GM12874 (cell line): ENCODE measurements at regions not wholly inside any gene's neighbourhood (a gene's known extent, or its start where the extent isn't known, plus 50 kb on each side); places are given as distances from the start of the nearest gene placed in this dataset.

Source experiments
- TF ChIP-seq, protein P1 (sequence below): IDR thresholded peaks from 2 replicates; pipeline ENCODE4 v1.5.1; 2011; ENCODE audit warnings: low read depth, mild to moderate bottlenecking, control low read depth, low read length, moderate library complexity; ENCODE audit not compliant: insufficient read depth

DNA sequence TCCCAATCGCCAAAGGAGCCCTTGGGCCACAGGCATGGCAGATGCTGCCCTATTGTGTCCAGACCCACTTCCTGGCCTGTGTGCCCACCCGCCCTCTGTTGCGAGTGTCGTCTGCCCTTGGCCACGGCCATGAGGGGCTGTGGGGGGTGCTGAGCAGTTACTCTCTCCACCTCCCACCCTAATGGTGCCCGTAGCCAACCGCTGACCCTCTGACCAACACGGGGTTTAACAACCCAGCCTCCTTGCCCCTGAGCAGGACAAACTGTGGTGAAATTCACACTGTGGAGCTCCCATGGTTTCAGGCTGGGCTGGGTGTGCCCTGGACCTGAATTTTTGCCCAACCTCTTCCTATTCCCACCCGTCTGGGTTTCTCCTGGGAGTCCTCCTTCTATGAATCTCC is 145.7 kb upstream of the HDAC4 start:
- TF ChIP-seq, protein P1, sequence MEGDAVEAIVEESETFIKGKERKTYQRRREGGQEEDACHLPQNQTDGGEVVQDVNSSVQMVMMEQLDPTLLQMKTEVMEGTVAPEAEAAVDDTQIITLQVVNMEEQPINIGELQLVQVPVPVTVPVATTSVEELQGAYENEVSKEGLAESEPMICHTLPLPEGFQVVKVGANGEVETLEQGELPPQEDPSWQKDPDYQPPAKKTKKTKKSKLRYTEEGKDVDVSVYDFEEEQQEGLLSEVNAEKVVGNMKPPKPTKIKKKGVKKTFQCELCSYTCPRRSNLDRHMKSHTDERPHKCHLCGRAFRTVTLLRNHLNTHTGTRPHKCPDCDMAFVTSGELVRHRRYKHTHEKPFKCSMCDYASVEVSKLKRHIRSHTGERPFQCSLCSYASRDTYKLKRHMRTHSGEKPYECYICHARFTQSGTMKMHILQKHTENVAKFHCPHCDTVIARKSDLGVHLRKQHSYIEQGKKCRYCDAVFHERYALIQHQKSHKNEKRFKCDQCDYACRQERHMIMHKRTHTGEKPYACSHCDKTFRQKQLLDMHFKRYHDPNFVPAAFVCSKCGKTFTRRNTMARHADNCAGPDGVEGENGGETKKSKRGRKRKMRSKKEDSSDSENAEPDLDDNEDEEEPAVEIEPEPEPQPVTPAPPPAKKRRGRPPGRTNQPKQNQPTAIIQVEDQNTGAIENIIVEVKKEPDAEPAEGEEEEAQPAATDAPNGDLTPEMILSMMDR = no peak

DNA sequence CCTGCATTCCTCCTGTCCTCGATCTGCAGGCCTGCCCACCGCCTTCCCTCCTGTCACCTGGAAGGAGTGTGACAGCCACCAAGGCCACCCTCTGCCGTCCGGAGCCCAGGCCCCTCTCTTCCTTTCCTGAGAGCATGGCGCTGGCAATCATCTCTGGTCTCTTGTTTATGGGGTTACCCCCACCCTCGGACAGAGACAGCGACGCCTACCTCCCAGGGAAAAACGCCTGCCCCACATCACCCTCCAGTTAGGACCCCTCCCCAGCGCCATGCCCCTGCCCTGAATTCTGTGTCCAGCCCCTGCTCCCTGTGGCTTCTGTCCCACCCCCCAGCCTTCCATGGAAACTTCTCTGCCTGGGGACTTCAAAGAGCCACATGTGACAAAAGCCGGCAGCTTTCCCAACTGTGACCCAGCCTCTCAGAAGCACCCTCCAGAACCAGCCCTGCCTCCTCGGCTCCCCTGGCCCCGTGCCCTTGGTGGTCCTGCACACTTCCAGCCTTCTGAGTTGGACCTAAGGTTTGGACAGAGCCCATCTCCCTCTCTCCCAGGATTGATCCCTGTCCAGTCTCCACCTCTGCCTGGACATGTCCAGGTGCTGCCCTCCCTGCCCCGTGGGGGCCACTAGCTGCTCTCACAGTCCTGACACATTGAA is 145.0 kb upstream of the HDAC4 start:
- TF ChIP-seq, protein P1 = no peak

DNA sequence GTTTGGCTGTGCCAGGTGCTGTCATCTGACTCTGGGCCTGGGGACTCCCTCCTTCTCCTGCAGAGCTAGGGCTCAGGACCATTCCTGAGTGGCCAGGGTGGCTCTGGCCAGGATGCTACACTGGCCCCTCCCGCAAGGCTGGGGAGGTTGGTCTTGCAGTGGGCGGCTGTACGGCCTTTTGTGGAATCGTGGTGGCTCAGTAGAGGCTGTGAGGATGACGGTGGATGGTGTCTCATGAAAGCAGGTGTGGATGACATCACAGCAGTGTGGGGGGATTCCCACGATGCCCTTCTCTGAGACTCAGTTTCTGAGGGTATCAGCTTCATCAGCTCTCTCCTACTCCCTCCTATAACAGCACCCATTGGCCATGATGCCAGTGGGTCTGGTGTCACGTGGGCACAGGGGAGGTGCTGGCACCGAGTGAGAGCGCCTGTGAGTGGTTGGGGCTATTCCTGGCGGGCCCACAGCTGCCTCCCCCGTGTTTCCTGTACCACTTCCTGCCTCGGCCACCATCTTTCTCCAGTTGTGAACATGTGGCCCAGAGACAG is 144.2 kb upstream of the HDAC4 start:
- TF ChIP-seq, protein P1 = no peak

DNA sequence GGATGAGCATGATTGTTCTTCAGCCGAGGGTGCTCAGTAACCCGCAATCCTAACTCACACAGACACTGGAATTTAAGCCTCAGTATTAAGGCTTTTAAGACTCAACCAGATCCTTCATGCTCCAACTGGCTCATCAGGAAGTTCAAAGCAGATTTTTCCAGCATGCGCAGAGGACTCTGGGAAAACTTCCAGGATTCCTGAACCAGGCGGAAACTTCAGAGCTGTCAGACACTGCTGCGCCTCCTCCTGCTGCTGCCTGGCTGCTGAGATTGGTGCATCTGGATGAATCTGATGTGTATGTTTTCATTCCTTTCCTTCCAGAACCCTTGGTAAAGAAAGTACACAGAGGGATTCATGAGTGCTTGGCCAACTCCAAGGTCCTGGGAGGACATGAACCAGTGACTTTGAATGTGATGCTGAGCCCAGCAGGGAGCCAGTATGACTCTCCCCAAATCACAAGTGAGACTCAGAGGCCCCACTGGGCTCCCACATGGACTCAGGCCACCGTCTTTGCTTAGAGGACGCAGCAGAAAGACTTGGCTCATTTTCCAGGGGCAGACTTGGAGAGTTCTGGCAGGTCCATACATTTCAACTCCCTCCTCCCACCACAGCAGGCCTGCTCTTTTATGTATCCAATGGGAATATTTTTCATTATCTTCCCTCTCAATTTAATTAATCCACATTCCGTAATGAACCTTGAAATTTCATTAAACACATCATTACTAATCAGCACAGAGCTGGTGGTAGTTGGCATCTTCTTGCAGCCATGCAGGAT is 143.5 kb upstream of the HDAC4 start:
- TF ChIP-seq, protein P1 = no peak

DNA sequence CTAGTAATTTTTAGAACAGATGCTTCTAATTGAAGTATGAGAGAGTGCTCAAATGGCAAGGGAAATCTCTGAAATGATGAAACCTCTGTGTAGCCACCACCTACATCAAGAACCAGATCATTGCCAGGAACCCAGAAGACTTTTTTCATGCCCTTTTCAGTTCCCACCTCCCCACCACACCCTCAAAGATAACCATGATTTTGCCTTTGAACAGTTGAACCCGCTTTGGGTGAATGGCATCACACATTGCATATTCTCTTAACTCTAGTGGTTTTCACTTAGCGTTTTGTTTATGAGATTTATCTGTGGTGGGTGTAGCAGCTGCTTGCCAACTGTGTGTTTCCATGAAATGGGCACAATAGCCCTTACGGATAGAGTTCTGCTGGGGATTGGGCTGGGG is 142.9 kb upstream of the HDAC4 start:
- TF ChIP-seq, protein P1 = no peak

DNA sequence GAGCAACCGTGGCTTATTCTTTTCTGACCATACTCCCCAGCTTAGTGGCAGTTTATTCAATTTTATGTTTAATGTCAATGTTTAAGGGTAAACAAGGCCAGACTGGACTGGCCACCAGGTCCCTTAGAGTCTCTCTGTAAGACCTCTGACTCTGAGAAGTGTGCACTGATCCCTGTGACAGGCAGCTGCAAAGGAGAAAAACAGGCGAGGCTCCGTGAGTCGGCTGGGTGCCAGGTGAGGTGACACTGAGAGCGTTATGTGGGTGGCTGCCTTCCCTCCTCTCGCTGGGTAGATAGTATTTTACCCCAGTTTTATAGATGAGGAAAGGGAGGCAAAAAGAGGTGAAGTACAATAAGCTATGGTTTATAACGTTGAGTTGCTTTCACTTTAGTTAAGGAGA is 139.4 kb upstream of the HDAC4 start:
- TF ChIP-seq, protein P1 = no peak

DNA sequence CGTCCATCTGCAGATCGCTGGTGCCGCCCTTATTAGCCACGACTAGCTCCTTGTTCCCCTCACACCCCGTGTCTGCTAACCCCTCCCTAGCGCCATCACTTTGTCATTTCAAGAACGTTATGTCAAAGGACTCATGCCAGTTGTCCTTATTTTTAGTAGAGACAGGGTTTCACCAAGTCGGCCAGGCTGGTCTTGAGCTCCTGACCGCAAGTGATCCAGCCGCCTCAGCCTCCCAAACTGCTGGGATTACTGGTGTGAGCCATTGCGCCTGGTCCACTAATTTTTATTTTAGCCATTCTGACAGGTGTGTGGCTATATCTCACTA is 138.9 kb upstream of the HDAC4 start:
- TF ChIP-seq, protein P1 = no peak
